ENCODE measurements at regions not wholly inside any gene's neighbourhood (a gene's known extent, or its start where the extent isn't known, plus 50 kb on each side); places are given as distances from the start of the nearest gene placed in this dataset.
"Not testable (repeated sequence)": the region's sequence is repeated elsewhere in the genome, so short reads cannot be mapped to it uniquely, and the experiment has no call there.

DNA sequence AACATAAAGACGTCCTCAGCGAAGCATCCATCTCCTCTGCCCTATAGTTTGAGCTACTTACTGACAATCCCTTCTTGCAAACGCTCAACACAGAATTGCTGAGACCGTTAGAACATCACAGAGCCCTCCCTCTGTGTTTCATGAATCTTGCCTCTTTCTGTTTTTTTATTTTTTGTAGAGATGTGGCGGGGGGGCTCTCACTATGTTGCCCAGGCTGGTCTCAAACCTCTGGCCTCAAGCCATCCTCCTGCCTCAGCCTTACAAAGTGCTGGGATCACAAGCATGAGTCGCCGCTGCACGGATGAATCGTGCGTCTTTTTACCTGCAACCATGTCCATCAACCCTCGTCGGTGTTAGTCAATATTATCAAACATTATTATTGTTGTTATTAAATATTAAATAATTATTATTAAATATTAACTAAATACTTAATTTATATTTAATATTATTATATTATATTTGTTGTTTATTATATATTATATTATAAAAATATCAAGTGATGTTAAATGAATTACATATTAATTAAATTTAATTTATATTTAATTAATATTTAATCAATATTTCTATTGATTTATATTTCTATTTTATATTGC, 200.7 kb downstream of the CRLF2 start:
- Mint-ChIP-seq H3K4me1 (no peaks in the 10 kb centered on the region), H3K27ac (no peak overlapping the region), H3K9me3 (peaks cover 0 to 4% (median 0%) of the 10 kb centered on the region in 5 donors), H3K4me3 (no peak overlapping the region), H3K36me3 (no peaks in the 10 kb centered on the region), H3K27me3 (peaks cover 0 to 7% of the 10 kb centered on the region in 2 donors)
- no peaks in the 10 kb centered on the region for H3K36me3 ChIP-seq (ENCODE audit: insufficient read depth, low read length)
- no peaks in the 10 kb centered on the region for H3K4me1 ChIP-seq (ENCODE audit: insufficient read depth, low read length)
- H3K27me3 ChIP-seq (ENCODE audit: insufficient read depth, low read length, poor library complexity, severe bottlenecking): no peaks in the 10 kb centered on the region
- DNase-seq: no peak
- H3K9me3 ChIP-seq (ENCODE audit: low read length): no peaks in the 10 kb centered on the region
- no peak overlapping the region for H3K4me3 ChIP-seq (ENCODE audit: low read length)
- CTCF ChIA-PET: no interaction called here
- POLR2A ChIA-PET: no interaction called here
- no peak overlapping the region for H3K27ac ChIP-seq (ENCODE audit: low read depth, low read length)

DNA sequence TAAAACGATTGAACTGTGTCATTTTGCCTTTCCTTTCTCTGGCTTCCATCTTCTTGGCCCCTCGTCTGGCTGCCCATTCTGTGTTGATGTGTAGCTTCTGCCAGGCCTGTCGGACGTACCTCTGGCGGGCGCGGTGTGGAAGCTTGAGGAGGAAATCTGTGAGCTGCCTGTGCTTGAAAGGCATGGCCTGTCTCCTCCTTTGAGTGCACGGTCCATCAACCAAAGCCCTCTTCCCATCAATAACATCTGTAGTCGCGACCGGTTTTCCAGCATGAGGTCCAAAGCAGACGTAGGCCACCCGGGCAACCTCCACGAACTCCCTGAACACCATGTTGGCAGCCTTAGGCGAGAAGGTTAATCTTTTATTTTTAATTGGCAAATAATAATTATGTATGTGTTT, 202.7 kb downstream of the CRLF2 start:
- H3K27me3 Mint-ChIP-seq: peaks cover 0 to 7% of the 10 kb centered on the region in 2 donors
- DNase-seq: no peak
- H3K27me3 ChIP-seq (ENCODE audit: insufficient read depth, low read length, poor library complexity, severe bottlenecking): no peaks in the 10 kb centered on the region
- peaks cover 0 to 4% (median 0%) of the 10 kb centered on the region in 5 donors for H3K9me3 Mint-ChIP-seq
- H3K36me3 Mint-ChIP-seq: no peaks in the 10 kb centered on the region
- ChIA-PET POLR2A (no interaction called here), CTCF (no interaction called here)
- no peak overlapping the region for H3K27ac ChIP-seq (ENCODE audit: low read depth, low read length)
- no peaks in the 10 kb centered on the region for H3K4me1 Mint-ChIP-seq
- H3K4me3 Mint-ChIP-seq: no peak overlapping the region
- no peak overlapping the region for H3K27ac Mint-ChIP-seq
- H3K4me1 ChIP-seq (ENCODE audit: insufficient read depth, low read length): no peaks in the 10 kb centered on the region
- no peaks in the 10 kb centered on the region for H3K36me3 ChIP-seq (ENCODE audit: insufficient read depth, low read length)
- H3K4me3 ChIP-seq (ENCODE audit: low read length): no peak overlapping the region
- no peaks in the 10 kb centered on the region for H3K9me3 ChIP-seq (ENCODE audit: low read length)

DNA sequence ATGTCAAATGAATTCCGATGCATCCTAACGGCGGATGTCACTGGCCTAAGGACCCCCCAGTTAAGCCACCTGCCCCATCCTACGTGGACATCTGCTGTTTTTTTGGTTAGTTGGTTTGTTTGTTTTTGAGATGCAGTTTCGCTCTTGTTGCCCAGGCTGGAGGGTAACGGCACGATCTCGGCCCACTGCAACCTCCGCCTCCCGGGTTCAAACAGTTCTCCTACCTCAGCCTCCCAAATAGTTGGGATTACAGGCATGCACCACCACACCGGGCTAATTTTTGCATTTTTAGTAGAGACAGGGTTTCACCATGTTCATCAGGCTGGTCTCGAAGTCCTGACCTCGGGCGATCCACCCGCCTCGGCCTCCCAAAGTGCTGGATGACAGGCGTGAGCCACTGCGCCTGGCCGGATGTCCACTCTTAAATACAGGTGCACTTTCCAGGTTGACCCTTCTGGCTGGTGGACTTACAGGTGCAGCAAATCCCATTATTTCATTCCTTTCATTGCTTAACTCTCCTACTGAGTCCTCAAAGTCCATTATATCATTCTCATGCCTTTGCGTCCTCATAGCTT, 206.2 kb downstream of the CRLF2 start:
- Mint-ChIP-seq H3K4me3 (no peak overlapping the region), H3K4me1 (no peaks in the 10 kb centered on the region), H3K27ac (no peak overlapping the region), H3K9me3 (peaks cover 0 to 3% (median 0%) of the 10 kb centered on the region in 5 donors), H3K36me3 (no peaks in the 10 kb centered on the region), H3K27me3 (peaks cover 0 to 2% of the 10 kb centered on the region in 2 donors)
- DNase-seq: no peak
- Histone ChIP-seq H3K27ac (ENCODE audit: low read depth, low read length) (no peak overlapping the region), H3K9me3 (ENCODE audit: low read length) (no peaks in the 10 kb centered on the region), H3K36me3 (ENCODE audit: insufficient read depth, low read length) (no peaks in the 10 kb centered on the region), H3K4me1 (ENCODE audit: insufficient read depth, low read length) (no peaks in the 10 kb centered on the region), H3K4me3 (ENCODE audit: low read length) (no peak overlapping the region), H3K27me3 (ENCODE audit: insufficient read depth, low read length, poor library complexity, severe bottlenecking) (no peaks in the 10 kb centered on the region)
- ChIA-PET CTCF (no interaction called here), POLR2A (no interaction called here)

DNA sequence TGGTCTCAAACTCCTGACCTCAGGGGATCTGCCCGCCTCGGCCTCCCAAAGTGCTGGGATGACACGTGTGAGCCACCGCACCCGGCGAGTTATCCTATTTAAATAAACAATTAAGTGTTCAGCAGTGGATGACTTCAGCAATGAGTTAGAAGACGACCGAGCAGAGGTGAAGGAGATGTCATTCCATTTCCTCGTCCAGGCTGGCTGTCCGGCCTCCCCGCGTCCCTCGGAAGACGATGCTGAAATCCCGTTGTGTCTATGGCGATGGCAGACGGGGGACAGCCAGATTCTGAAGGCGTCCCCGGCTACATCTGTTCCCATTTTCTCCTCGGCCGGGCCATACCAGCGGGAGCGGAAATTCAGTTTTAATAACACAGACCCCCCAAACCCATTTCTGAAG, 209.8 kb downstream of the CRLF2 start:
- Mint-ChIP-seq H3K4me1 (no peaks in the 10 kb centered on the region), H3K36me3 (no peaks in the 10 kb centered on the region), H3K9me3 (peaks cover 0 to 5% (median 0%) of the 10 kb centered on the region in 5 donors), H3K4me3 (no peak overlapping the region), H3K27me3 (peaks cover 0 to 2% of the 10 kb centered on the region in 2 donors), H3K27ac (no peak overlapping the region)
- Histone ChIP-seq H3K9me3 (ENCODE audit: low read length) (no peaks in the 10 kb centered on the region), H3K4me1 (ENCODE audit: insufficient read depth, low read length) (no peaks in the 10 kb centered on the region), H3K36me3 (ENCODE audit: insufficient read depth, low read length) (no peaks in the 10 kb centered on the region), H3K27me3 (ENCODE audit: insufficient read depth, low read length, poor library complexity, severe bottlenecking) (no peaks in the 10 kb centered on the region), H3K27ac (ENCODE audit: low read depth, low read length) (no peak overlapping the region), H3K4me3 (ENCODE audit: low read length) (no peak overlapping the region)
- no peak for DNase-seq
- ChIA-PET POLR2A (no interaction called here), CTCF (no interaction called here)

DNA sequence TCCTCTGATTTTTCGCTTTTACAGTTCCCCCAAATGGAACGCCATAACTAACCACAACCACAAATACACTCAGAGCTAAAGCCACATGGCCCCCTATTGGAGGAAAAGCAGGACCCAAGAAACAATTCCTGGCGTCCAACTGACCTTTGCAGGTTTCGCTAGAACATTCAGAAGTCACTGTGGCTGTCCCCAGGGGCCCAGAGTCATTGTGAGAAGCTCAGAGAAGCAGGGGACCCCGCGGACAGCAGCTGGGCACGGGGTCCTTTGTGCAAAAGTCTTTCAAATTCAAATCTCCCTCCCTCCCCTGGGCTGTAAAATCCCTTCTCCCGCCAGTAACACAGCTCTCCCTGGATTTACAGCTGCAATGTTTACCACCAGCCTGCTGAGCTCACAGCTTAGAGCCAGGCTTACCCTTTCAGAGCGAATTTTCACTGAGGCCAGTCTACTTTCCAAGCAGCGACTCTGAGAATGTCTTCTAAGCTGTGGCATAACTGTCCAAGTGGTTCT, 214.8 kb downstream of the CRLF2 start:
- H3K36me3 Mint-ChIP-seq: peaks cover 0 to 6% (median 3%) of the 10 kb centered on the region in 3 donors
- H3K27me3 ChIP-seq (ENCODE audit: insufficient read depth, low read length, poor library complexity, severe bottlenecking): no peaks in the 10 kb centered on the region
- ChIA-PET CTCF (no interaction called here), POLR2A (no interaction called here)
- no peak overlapping the region for H3K27ac ChIP-seq (ENCODE audit: low read depth, low read length)
- no peaks in the 10 kb centered on the region for H3K4me1 Mint-ChIP-seq
- no peaks in the 10 kb centered on the region for H3K9me3 ChIP-seq (ENCODE audit: low read length)
- H3K27me3 Mint-ChIP-seq: no peaks in the 10 kb centered on the region
- H3K4me1 ChIP-seq (ENCODE audit: insufficient read depth, low read length): no peaks in the 10 kb centered on the region
- H3K9me3 Mint-ChIP-seq: peaks cover 0 to 14% (median 12%) of the 10 kb centered on the region in 5 donors
- no peak overlapping the region for H3K4me3 ChIP-seq (ENCODE audit: low read length)
- no peak overlapping the region for H3K4me3 Mint-ChIP-seq
- no peak overlapping the region for H3K27ac Mint-ChIP-seq
- H3K36me3 ChIP-seq (ENCODE audit: insufficient read depth, low read length): no peaks in the 10 kb centered on the region
- no peak for DNase-seq

DNA sequence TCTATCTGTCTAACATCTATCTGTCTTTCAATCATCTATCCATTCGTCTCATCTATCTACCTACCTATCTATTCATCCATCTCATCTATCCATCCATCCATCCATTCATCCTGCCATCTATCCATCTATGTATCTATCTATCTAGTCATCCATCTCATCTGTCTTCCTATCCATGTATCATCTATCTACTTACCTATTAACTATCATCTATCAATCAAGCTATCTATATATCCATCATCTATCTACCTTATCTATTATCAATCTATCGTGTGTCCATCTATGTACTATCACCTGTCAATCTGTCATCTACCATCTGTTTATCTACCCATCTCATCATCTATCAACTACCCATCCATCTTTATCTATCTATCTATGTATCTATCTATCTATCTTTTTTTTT, 217.7 kb downstream of the CRLF2 start:
- POLR2A ChIA-PET: no interaction called here
- H3K36me3 Mint-ChIP-seq: peaks cover 0 to 6% (median 6%) of the 10 kb centered on the region in 3 donors

DNA sequence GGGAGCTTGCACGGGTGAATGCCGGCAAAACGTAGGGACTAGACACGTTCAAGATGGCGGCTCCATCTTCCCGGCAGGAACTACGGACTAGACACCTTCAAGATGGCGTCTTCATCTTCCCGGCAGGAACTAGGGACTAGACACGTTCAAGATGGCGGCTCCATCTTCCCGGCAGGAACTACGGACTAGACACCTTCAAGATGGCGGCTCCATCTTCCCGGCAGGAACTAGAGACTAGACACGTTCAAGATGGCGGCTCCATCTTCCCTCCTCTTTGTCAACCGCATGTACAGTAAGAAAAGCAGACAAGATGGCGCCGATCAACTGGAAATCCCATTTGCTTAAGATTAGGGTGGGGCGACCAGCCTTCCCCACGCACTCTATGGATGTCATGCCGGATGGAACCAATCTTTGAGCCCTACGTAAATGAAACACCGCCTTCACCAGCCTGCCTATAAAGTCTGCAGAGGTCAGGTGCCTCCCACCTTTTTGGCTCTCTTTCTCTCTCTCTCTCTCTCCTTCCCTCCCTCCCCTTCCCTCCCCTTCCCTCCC, 222.4 kb downstream of the CRLF2 start:
- H3K27me3 Mint-ChIP-seq: peaks cover 0 to 8% of the 10 kb centered on the region in 2 donors

More for the DNA sequence above, 217.7 kb downstream of the CRLF2 start:
- Histone ChIP-seq H3K36me3 (ENCODE audit: insufficient read depth, low read length) (no peaks in the 10 kb centered on the region), H3K27ac (ENCODE audit: low read depth, low read length) (no peak overlapping the region), H3K4me3 (ENCODE audit: low read length) (no peak overlapping the region), H3K9me3 (ENCODE audit: low read length) (no peaks in the 10 kb centered on the region), H3K4me1 (ENCODE audit: insufficient read depth, low read length) (no peaks in the 10 kb centered on the region), H3K27me3 (ENCODE audit: insufficient read depth, low read length, poor library complexity, severe bottlenecking) (no peaks in the 10 kb centered on the region)
- CTCF ChIA-PET: no interaction called here
- Mint-ChIP-seq H3K9me3 (peaks cover 0 to 34% (median 26%) of the 10 kb centered on the region in 5 donors), H3K4me1 (peaks cover 0 to 16% (median 11%) of the 10 kb centered on the region in 3 donors), H3K4me3 (no peak overlapping the region), H3K27me3 (peaks cover 0 to 8% of the 10 kb centered on the region in 2 donors), H3K27ac (no peak overlapping the region)
- DNase-seq: no peak

DNA sequence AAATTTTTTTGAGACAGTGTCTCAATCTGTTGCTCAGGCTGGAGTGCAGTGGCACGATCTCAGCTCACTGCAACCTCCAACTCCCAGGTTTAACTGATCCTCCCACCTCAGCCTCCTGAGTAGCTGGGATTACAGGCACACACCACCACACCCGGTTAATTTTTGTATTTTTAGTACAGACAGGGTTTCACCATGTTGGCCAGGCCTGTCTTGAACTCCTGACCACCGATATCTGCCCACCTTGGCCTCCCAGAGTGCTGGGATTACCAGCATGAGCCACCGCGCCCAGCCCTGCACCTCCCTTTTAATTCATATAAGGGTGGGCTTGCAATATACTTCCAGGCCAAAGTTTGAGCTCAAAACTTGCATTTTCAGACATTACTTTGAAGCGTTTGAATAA, 223.9 kb downstream of the CRLF2 start:
- H3K27me3 ChIP-seq (ENCODE audit: insufficient read depth, low read length, poor library complexity, severe bottlenecking); DNase-seq; POLR2A ChIA-PET; H3K4me3 Mint-ChIP-seq; H3K27me3 Mint-ChIP-seq; H3K9me3 ChIP-seq (ENCODE audit: low read length); H3K36me3 Mint-ChIP-seq; H3K4me1 ChIP-seq (ENCODE audit: insufficient read depth, low read length); H3K27ac Mint-ChIP-seq; H3K4me3 ChIP-seq (ENCODE audit: low read length); CTCF ChIA-PET; H3K27ac ChIP-seq (ENCODE audit: low read depth, low read length); H3K36me3 ChIP-seq (ENCODE audit: insufficient read depth, low read length): not testable (repeated sequence)
- Mint-ChIP-seq H3K4me1 (peaks cover 0 to 20% (median 11%) of the 10 kb centered on the region in 3 donors), H3K9me3 (peaks cover 4 to 30% (median 19%) of the 10 kb centered on the region in 5 donors)

More for the DNA sequence above, 222.4 kb downstream of the CRLF2 start:
- H3K9me3 ChIP-seq (ENCODE audit: low read length): no peaks in the 10 kb centered on the region
- CTCF ChIA-PET: no interaction called here
- Mint-ChIP-seq H3K4me3 (peak overlapping the region; percentile 61 to 95 (median 87)), H3K27ac (peak overlapping the region in 7 of 8 donors; percentile 88 to 100 (median 97)), H3K36me3 (peaks cover 0 to 6% (median 6%) of the 10 kb centered on the region in 3 donors), H3K9me3 (peaks cover 4 to 35% (median 26%) of the 10 kb centered on the region in 5 donors), H3K4me1 (peaks cover 0 to 20% (median 11%) of the 10 kb centered on the region in 3 donors)
- no peak overlapping the region for H3K4me3 ChIP-seq (ENCODE audit: low read length)
- POLR2A ChIA-PET: no interaction called here
- H3K36me3 ChIP-seq (ENCODE audit: insufficient read depth, low read length): no peaks in the 10 kb centered on the region
- no peaks in the 10 kb centered on the region for H3K4me1 ChIP-seq (ENCODE audit: insufficient read depth, low read length)
- peak in 4 of 5 donors; percentile 56 to 93 (median 83) for DNase-seq
- no peak overlapping the region for H3K27ac ChIP-seq (ENCODE audit: low read depth, low read length)
- no peaks in the 10 kb centered on the region for H3K27me3 ChIP-seq (ENCODE audit: insufficient read depth, low read length, poor library complexity, severe bottlenecking)
